Stimulated activated naive CD8-positive, alpha-beta T cell treated with anti-CD3 and anti-CD28 coated beads, Interleukin-15, amount 100 ng/mL, for 72 hours (primary cell): ENCODE measurements at regions not wholly inside any gene's neighbourhood (a gene's known extent, or its start where the extent isn't known, plus 50 kb on each side); places are given as distances from the start of the nearest gene placed in this dataset.
A peak's percentile ranks its signal among the peaks of the same experiment; 100 is the strongest.
"Not testable (repeated sequence)": the region's sequence is repeated elsewhere in the genome, so short reads cannot be mapped to it uniquely, and the experiment has no call there.

ENCODE experiments used
- ATAC-seq: fragments of 150-1000 bp; cut with Tn5 transposase; 2 replicates; pipeline ENCODE4 v1.10.0; 2021; ENCODE audit warnings: mild to moderate bottlenecking, moderate library complexity
- DNase-seq, 2 donors: peaks; one replicate each; pipeline ENCODE4 v3.0.0; 2021 to 2022
- H3K27ac Mint-ChIP-seq, 2 donors: one replicate each; pipeline ENCODE4 v1.8.0; 2022; ENCODE audit warnings: mild to moderate bottlenecking in 2 of 2, mixed read lengths in 2 of 2, moderate library complexity in 2 of 2
- H3K27me3 Mint-ChIP-seq: one replicate; pipeline ENCODE4 v1.8.0; 2022; ENCODE audit warnings: mixed read lengths
- H3K4me1 Mint-ChIP-seq: one replicate; pipeline ENCODE4 v1.8.0; 2022; ENCODE audit warnings: mild to moderate bottlenecking, mixed read lengths
- H3K4me3 Mint-ChIP-seq, 2 donors: one replicate each; pipeline ENCODE4 v1.8.0; 2022; ENCODE audit warnings: mild to moderate bottlenecking in 2 of 2, mixed read lengths in 2 of 2, moderate library complexity in 1 of 2
- H3K9me3 Mint-ChIP-seq, 2 donors: one replicate each; pipeline ENCODE4 v1.8.0; 2022; ENCODE audit warnings: mixed read lengths in 2 of 2

- Mint-ChIP-seq H3K4me1 (peaks cover 70% of the 10 kb centered on the region), H3K4me3 (peak overlapping the region; percentile 64 to 78), H3K9me3 (no peaks in the 10 kb centered on the region), H3K27ac (peak overlapping the region; percentile 60 to 96), H3K27me3 (no peaks in the 10 kb centered on the region)
- peak in 1 of 2 donors; percentile 27 for DNase-seq
- ATAC-seq, result peak; percentile 73
Observed at GRCh38 chr15:92821491-92822116, 78.5 kb upstream of the CHD2 start.

DNA sequence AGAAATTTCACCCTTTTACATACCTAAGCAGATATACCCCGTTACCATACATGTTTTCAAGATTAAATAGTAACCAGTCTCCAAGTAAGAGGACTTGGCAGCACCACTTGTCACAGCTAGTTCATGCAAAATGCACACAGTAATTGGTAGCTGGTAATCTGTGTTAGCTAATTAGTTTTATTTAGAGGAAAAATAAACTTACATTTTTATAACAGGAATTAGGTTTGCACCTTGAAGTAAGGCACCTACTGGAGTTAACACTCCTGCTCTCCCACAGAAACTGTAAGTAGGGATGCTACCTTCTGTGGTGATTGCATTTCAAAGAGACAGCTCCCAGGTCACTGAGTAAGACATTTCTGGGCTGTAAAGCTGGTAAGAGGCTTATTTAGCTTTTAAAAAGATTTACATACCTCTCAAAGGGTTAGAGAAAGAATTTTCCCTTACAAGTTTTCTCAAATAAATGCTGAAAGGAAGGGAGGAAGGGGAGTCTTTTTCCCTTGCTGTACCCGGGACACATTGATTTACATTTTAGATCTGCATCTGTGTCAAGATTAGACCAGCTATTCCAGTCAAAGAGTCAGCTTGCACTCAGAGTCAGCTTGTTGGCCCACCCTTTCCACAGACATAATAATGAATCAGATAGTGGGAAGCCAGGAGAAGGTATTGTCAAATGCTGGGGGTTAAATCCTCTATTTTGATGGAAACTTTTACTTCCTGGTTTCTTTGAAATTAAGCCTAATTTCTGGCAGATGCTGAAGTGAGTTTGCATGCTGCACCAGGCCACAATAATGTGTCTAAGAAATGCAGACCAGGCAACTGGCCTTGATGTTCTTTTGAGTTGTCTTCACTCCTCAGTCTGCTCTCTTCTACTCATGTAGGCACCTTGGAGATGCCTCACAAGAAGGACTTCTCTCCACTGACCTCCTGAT lies 77.6 kb upstream of the CHD2 start:
- H3K4me3 Mint-ChIP-seq, result peak overlapping the region; percentile 64 to 78
- H3K4me1 Mint-ChIP-seq, result peaks cover 67% of the 10 kb centered on the region
- peak overlapping the region; percentile 86 to 96 for H3K27ac Mint-ChIP-seq
- ATAC-seq, result peak; percentile 24
- no peaks in the 10 kb centered on the region for H3K9me3 Mint-ChIP-seq
- no peak for DNase-seq
- no peaks in the 10 kb centered on the region for H3K27me3 Mint-ChIP-seq

DNA sequence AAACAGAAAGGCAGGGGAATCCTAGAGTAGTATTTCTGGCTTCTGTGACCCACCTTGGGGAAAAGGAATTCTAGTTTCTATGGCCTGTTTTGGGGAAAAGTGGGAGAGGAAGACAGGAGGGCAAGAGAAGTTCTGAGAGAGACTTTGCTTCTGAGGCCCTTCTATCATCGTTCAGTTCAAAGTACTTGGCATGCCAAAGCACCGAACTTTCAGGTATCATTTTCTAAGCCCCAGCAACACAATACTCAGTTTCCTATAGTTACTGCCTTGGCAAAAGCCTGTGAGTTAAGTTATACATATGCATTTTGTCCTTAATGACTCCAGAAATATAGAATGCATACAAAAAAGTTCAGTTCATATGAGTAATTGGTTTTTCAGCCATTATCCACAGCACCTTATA lies 74.1 kb upstream of the CHD2 start:
- peaks cover 50% of the 10 kb centered on the region for H3K4me1 Mint-ChIP-seq

GRCh38 chr15:92827991-92828390 lies 72.1 kb upstream of the CHD2 start:
- not testable (repeated sequence) for H3K4me3 Mint-ChIP-seq, H3K27ac Mint-ChIP-seq, DNase-seq, ATAC-seq, H3K27me3 Mint-ChIP-seq, H3K9me3 Mint-ChIP-seq
- H3K4me1 Mint-ChIP-seq, result peaks cover 52% of the 10 kb centered on the region

More for the DNA sequence above, 74.1 kb upstream of the CHD2 start:
- Mint-ChIP-seq H3K27me3 (no peaks in the 10 kb centered on the region), H3K9me3 (no peaks in the 10 kb centered on the region), H3K4me3 (peak overlapping the region in 1 of 2 donors; percentile 10), H3K27ac (peak overlapping the region in 1 of 2 donors; percentile 41)
- ATAC-seq (no peak), DNase-seq (no peak)

GRCh38 chr15:92829875-92830274 lies 70.2 kb upstream of the CHD2 start:
- Mint-ChIP-seq H3K27me3 (no peaks in the 10 kb centered on the region), H3K4me1 (peaks cover 58% of the 10 kb centered on the region), H3K9me3 (no peaks in the 10 kb centered on the region), H3K4me3 (peak overlapping the region in 1 of 2 donors; percentile 17), H3K27ac (peak overlapping the region in 1 of 2 donors; percentile 85)
- DNase-seq (no peak), ATAC-seq (no peak)

DNA sequence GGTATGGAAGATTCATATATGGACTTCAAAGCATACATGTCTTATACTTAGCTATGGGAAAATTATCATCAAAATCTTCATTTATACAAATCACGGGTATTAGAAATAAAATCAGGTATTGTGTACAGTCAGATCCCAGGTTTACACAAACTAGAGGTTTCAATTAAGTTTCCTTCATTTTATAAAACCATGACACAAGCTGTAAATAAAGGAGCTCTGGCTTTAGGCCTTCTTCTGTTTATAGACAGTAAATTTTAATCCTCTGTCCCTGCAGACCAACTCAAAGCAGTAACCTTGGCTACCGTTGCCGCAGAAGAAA lies 68.8 kb upstream of the CHD2 start:
- H3K4me1 Mint-ChIP-seq, result peaks cover 54% of the 10 kb centered on the region
- H3K4me3 Mint-ChIP-seq, result peak overlapping the region; percentile 74 to 79
- ATAC-seq, result no peak

DNA sequence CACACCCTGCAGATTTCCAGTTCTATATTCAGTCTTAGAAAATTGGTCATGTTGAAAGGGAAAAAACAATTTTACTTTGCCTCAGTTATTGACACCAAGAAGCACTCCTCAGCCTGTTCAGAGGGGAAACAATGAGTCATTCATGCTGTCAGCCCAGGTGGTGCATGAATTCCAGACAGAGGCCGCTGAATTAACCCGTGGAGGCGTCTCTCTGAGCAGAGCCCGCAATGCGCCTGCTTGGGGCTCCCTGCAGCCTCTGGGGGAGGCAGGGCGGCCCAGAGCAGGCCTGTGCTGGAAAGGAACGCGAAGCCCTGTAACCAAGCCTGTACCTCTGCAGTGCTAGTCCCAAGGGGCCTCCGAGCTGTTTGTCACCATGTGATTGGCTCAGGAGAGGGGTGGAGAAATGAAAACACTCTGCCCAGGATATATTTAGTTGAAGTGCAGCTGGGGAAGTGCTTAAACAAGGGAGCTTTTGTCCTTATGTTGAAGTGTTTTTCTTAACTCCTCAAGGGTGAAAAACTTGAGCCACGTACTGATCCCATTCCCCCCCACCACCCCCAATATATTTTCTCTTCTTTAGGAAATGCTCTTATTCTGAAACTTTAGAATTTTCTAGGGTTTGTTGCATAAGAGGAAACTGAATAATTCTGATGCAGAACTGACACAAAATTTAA lies 68.3 kb upstream of the CHD2 start:
- ATAC-seq (peak; percentile 98), DNase-seq (peak; percentile 94 to 97)
- Mint-ChIP-seq H3K27ac (peak overlapping the region; percentile 98 to 99), H3K4me1 (peaks cover 54% of the 10 kb centered on the region), H3K9me3 (no peaks in the 10 kb centered on the region), H3K27me3 (no peaks in the 10 kb centered on the region), H3K4me3 (peak overlapping the region; percentile 74 to 79)

More for the DNA sequence above, 68.8 kb upstream of the CHD2 start:
- no peak for DNase-seq
- no peaks in the 10 kb centered on the region for H3K9me3 Mint-ChIP-seq
- no peaks in the 10 kb centered on the region for H3K27me3 Mint-ChIP-seq
- H3K27ac Mint-ChIP-seq, result peak overlapping the region; percentile 98 to 99

- H3K9me3 Mint-ChIP-seq, result no peaks in the 10 kb centered on the region
- H3K27ac Mint-ChIP-seq, result peak overlapping the region; percentile 98 to 99
- H3K4me1 Mint-ChIP-seq, result peaks cover 56% of the 10 kb centered on the region
- ATAC-seq (no peak), DNase-seq (no peak)
- H3K27me3 Mint-ChIP-seq, result no peaks in the 10 kb centered on the region
- H3K4me3 Mint-ChIP-seq, result peak overlapping the region; percentile 74 to 79
Observed at GRCh38 chr15:92833106-92833433, 67.1 kb upstream of the CHD2 start.

- no peak for DNase-seq
- Mint-ChIP-seq H3K9me3 (no peaks in the 10 kb centered on the region), H3K4me3 (peak overlapping the region; percentile 74 to 79), H3K27me3 (no peaks in the 10 kb centered on the region), H3K4me1 (peaks cover 62% of the 10 kb centered on the region), H3K27ac (peak overlapping the region; percentile 98 to 99)
- no peak for ATAC-seq
Observed at GRCh38 chr15:92833493-92834271, 66.4 kb upstream of the CHD2 start.

DNA sequence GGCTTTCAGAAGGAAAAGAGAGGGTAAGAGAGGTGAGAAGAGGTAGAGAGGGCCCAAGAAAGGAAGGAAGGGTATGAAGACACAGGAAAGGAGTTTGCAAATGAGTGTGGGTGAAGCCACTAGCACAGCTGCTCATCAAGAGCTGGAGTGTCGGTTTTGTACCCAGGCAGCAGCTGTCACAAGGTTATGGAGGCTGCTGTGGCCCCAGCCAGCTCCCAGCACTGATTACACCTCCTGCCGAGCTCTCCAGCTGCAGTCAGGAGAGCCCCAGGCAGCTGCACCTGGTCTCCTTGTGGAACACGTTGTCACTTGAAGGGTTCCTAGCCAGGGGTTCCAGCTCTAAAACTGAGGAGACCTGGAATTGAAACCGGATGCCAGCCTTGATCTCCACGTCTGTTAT lies 60.4 kb upstream of the CHD2 start:
- Mint-ChIP-seq H3K9me3 (no peaks in the 10 kb centered on the region), H3K27ac (peak overlapping the region; percentile 71 to 98), H3K27me3 (no peaks in the 10 kb centered on the region), H3K4me1 (peaks cover 51% of the 10 kb centered on the region), H3K4me3 (peak overlapping the region; percentile 41 to 77)
- ATAC-seq (peak; percentile 52), DNase-seq (no peak)

DNA sequence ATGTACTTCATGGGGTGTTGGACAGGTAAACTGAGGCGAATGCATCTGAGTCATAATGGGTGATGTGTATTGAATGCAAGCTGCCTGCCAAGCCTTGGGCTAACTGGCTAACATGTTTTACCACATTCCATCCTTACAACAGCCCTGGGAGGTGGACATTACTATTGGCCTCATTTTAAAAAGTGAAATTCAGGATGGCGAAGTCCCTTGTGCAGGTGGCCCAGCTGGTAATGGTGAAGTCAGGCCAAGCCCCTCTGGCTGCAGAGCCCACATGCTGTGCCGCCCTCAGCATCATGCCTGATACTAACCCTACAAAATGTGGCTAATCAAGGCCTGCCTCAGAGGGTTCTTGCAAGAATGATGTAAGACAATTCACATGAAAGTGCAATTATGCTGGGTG lies 60.0 kb upstream of the CHD2 start:
- H3K4me1 Mint-ChIP-seq, result peaks cover 51% of the 10 kb centered on the region
- H3K9me3 Mint-ChIP-seq, result no peaks in the 10 kb centered on the region
- peak; percentile 59 for ATAC-seq
- H3K4me3 Mint-ChIP-seq, result peak overlapping the region; percentile 41 to 77
- no peaks in the 10 kb centered on the region for H3K27me3 Mint-ChIP-seq
- DNase-seq, result no peak
- peak overlapping the region in 1 of 2 donors; percentile 71 for H3K27ac Mint-ChIP-seq

DNA sequence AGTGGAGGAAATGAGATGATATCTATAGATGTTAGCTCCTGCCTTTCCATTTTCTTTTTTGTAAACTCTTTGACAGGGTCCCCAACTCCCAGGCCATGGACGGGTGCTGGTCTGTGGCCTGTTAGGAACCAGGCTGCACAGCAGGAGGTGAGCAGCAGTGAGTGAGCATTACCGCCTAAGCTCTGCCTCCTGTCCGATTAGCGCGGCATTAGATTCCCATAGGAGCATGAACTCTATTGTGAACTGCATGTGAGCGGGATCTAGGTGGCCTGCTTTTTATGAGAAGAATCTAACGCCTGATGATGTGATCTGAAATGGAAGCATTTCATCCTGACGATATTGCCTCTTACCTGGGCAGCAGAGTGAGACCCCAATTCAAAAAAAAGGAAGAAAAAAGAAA lies 56.8 kb upstream of the CHD2 start:
- H3K4me3 Mint-ChIP-seq, result no peak overlapping the region
- H3K27me3 Mint-ChIP-seq, result no peaks in the 10 kb centered on the region
- ATAC-seq, result no peak
- peaks cover 77% of the 10 kb centered on the region for H3K4me1 Mint-ChIP-seq
- H3K27ac Mint-ChIP-seq, result peak overlapping the region in 1 of 2 donors; percentile 3
- no peak for DNase-seq
- H3K9me3 Mint-ChIP-seq, result no peaks in the 10 kb centered on the region

GRCh38 chr15:92843814-92844213 lies 56.3 kb upstream of the CHD2 start:
- DNase-seq, result no peak
- peak overlapping the region; percentile 60 to 93 for H3K27ac Mint-ChIP-seq
- no peaks in the 10 kb centered on the region for H3K27me3 Mint-ChIP-seq
- peak; percentile 44 for ATAC-seq
- peak overlapping the region; percentile 52 to 55 for H3K4me3 Mint-ChIP-seq
- H3K9me3 Mint-ChIP-seq, result no peaks in the 10 kb centered on the region
- peaks cover 77% of the 10 kb centered on the region for H3K4me1 Mint-ChIP-seq

- H3K4me1 Mint-ChIP-seq, result peaks cover 80% of the 10 kb centered on the region
- peak overlapping the region; percentile 52 to 85 for H3K4me3 Mint-ChIP-seq
- H3K27ac Mint-ChIP-seq, result peak overlapping the region; percentile 60 to 99
- DNase-seq (no peak), ATAC-seq (peak; percentile 35)
- no peaks in the 10 kb centered on the region for H3K27me3 Mint-ChIP-seq
- H3K9me3 Mint-ChIP-seq, result no peaks in the 10 kb centered on the region
Observed at GRCh38 chr15:92845126-92845508, 55.0 kb upstream of the CHD2 start.

- no peaks in the 10 kb centered on the region for H3K9me3 Mint-ChIP-seq
- H3K4me1 Mint-ChIP-seq, result peaks cover 78% of the 10 kb centered on the region
- peak overlapping the region in 1 of 2 donors; percentile 67 for H3K27ac Mint-ChIP-seq
- no peaks in the 10 kb centered on the region for H3K27me3 Mint-ChIP-seq
- H3K4me3 Mint-ChIP-seq, result peak overlapping the region in 1 of 2 donors; percentile 6
- ATAC-seq, result no peak
- DNase-seq, result no peak
Observed at GRCh38 chr15:92846741-92847140, 53.4 kb upstream of the CHD2 start.
